ENCODE measurements at regions not wholly inside any gene's neighbourhood (a gene's known extent, or its start where the extent isn't known, plus 50 kb on each side); places are given as distances from the start of the nearest gene placed in this dataset.

DNA sequence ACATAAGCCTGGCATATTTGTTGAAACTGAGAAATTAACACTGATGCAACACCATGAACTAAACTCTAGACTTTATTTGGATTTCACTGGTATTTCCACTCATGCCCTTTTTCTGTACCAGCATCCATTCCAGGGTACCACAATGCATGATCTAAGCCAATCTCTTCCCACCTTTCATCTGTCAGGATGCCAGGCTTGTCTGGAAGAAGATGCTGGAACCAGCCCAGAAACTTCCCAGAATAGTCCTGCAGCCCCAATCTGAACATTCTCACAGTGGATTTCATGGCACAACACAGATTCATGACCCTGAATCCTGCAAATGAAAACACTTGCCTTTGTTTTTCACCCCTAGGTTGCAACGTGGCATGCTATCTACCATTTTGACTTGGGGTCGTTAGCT lies 189.3 kb upstream of the LHX5 start:
- DNase-seq (ENCODE audit: extremely low read depth, low read depth): no peak
- H3K4me3 ChIP-seq (replicated peaks; ENCODE audit: low read depth, low read length): no peak overlapping the region
- no peak for TF ChIP-seq CTCF (IDR thresholded peaks at IDR 0.05; ENCODE audit: low read depth, low read length, missing control alignments)

- H3K4me3 ChIP-seq (replicated peaks; ENCODE audit: low read depth, low read length): no peak overlapping the region
- TF ChIP-seq CTCF (IDR thresholded peaks at IDR 0.05; ENCODE audit: low read depth, low read length, missing control alignments): no peak
- DNase-seq (ENCODE audit: extremely low read depth, low read depth): no peak
These were observed 187.7 kb upstream of the LHX5 start for GRCh38 chr12:113659416-113659815.

DNA sequence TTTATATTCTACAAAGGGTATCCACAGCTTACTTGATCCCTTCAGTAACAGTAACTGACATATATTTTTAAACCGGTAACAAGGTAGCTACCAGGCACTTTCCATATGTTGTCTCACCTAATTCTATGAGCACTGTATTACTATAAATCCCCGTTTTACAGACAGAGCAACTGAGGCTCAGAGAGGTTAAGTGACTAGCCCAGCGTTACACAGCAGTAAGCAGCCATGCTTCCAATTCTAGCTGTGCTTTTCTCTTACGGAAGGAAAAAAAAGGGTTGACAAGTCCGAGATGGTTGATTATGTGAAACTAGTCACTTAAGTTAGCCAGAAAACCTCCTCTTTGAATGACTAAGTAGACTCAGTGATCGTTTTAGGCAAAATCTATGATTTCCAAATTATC lies 187.3 kb upstream of the LHX5 start:
- TF ChIP-seq CTCF (IDR thresholded peaks at IDR 0.05; ENCODE audit: low read depth, low read length, missing control alignments): no peak
- no peak for DNase-seq (ENCODE audit: extremely low read depth, low read depth)
- no peak overlapping the region for H3K4me3 ChIP-seq (replicated peaks; ENCODE audit: low read depth, low read length)

DNA sequence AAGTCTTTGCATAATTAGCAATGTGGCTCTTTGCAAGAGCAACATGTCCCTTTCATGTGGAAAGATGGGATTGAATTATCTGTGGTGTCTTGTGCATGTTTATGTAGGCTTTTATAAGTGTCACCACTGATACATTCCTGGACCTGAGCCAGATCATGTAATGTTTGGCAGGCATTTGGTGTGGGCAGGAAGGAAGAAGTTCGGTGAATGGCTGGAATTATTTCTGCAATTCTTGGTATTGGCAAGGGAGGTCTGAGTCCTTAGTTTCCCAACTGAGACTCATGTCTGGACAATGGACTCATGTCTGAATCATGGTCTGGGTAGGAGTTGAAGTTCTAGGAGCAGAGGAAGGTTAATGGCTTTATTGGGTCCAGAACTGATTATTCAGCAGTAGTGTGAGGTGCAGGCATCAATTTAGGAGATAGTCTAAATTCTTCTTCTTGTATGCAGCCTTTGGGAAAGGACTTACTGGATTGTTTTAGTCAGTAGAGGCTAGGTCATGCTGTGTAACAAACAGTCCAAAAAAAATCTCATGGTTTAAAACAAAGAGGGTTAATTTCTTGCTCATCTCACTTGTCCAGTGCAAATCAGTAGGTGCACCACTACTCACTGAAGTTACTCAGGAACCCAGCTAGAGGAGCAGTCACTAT lies 186.5 kb upstream of the LHX5 start:
- no peak for DNase-seq (ENCODE audit: extremely low read depth, low read depth)
- TF ChIP-seq CTCF (IDR thresholded peaks at IDR 0.05; ENCODE audit: low read depth, low read length, missing control alignments): no peak

DNA sequence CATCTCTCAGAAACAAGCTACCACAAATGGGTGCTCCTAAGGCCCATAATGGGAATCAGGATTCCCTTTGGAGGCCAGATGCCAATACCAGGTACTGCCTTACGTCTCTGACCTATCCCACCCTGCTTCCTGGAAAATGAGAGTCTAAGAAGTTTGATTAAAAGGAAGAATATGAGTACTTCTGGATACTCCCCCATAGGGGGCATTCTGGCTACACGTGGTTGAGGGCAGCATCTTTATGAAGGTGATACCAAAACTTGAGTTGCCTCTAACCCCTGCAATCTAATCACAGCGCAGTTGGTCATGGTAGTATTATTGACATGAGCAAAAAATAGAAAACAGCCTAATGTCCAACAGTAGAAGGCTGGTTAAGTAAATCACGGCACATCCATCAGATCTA lies 184.2 kb upstream of the LHX5 start:
- DNase-seq (ENCODE audit: extremely low read depth, low read depth): no peak
- no peak for TF ChIP-seq CTCF (IDR thresholded peaks at IDR 0.05; ENCODE audit: low read depth, low read length, missing control alignments)
- no peak overlapping the region for H3K4me3 ChIP-seq (replicated peaks; ENCODE audit: low read depth, low read length)

More for the DNA sequence above, 186.5 kb upstream of the LHX5 start:
- H3K4me3 ChIP-seq (replicated peaks; ENCODE audit: low read depth, low read length): no peak overlapping the region

DNA sequence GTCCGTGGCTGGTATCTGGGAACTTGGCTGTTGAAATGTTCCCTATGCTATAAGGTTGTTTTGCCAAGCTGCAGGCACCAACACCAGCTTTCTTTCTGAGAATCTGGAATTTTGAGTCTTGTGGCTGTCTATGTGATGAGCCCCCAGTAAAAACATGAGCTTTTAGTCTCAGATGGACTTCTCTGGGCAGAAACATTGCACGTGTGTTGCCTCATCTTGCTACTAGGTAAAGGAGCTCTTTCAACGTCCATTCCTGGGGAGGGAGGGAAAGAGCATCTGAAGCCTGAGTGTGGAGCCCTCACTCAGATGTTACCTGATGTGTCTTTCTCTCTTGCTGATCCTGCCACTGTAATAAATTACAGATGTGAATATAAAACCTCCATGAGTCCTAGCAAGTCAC lies 183.8 kb upstream of the LHX5 start:
- H3K4me3 ChIP-seq (replicated peaks; ENCODE audit: low read depth, low read length): no peak overlapping the region
- no peak for DNase-seq (ENCODE audit: extremely low read depth, low read depth)
- TF ChIP-seq CTCF (IDR thresholded peaks at IDR 0.05; ENCODE audit: low read depth, low read length, missing control alignments): no peak

GRCh38 chr12:113651662-113652061 lies 180.0 kb upstream of the LHX5 start:
- DNase-seq (ENCODE audit: extremely low read depth, low read depth): no peak
- no peak overlapping the region for H3K4me3 ChIP-seq (replicated peaks; ENCODE audit: low read depth, low read length)
- TF ChIP-seq CTCF (IDR thresholded peaks at IDR 0.05; ENCODE audit: low read depth, low read length, missing control alignments): no peak
